ENCODE measurements at regions not wholly inside any gene's neighbourhood (a gene's known extent, or its start where the extent isn't known, plus 50 kb on each side); places are given as distances from the start of the nearest gene placed in this dataset.

GRCh38 chr1:194055536-194055935 is 869.1 kb upstream of the B3GALT2 start:
- no peak for TF ChIP-seq CTCF (conservative IDR thresholded peaks at IDR 0.05; ENCODE audit: low read length)
- no peak for TF ChIP-seq EZH2phosphoT487 (IDR thresholded peaks at IDR 0.05; ENCODE audit: borderline replicate concordance)

Measured in Loucy (cell line).